ENCODE measurements at regions not wholly inside any gene's neighbourhood (a gene's known extent, or its start where the extent isn't known, plus 50 kb on each side); places are given as distances from the start of the nearest gene placed in this dataset.

DNA sequence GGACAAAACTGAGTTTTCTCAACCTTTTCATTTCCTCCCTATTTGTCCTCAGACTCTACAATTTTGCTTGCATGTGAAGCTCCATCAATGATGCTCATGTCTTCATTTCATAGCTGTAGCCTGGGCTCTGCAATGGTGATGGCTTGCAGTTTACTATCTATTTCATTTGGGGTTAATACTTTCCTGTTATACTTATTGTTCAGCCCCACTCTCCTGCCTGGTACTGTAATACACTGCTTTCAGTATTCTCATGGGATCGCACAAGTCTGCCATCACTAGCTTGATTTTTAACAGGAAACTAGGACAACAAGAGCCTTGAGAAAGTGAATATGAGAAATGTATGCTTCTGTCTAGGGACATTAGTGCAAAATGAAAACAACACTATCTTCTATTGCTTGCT is 84.2 kb upstream of the SEMA6A start:
- no peak for DNase-seq
- Mint-ChIP-seq H3K4me3 (no peak overlapping the region), H3K27ac (no peak overlapping the region), H3K27me3 (peaks cover 2% of the 10 kb centered on the region), H3K36me3 (ENCODE audit: low read depth) (no peaks in the 10 kb centered on the region), H3K9me3 (no peaks in the 10 kb centered on the region), H3K4me1 (no peaks in the 10 kb centered on the region)
- intact Hi-C loops (cut with micrococcal nuclease), result no loop called here

DNA sequence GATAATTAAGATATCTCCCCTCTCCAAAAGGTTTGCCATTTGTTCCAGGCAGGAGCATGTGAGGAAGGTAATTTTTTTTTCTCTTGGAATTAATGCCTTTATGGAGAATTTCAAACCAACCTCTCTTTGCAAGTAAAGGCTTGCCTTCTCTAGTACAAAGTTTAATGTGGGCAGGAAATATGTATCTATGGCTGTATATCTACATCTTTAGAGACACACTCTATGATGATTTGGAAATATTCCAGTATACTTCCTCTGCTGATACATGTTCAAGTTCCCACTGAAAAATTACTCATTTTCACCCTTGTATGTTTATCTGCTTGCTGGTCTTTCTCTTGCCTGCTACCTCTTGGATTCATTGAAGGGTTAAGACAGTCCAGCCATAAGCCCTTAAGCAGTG is 83.5 kb upstream of the SEMA6A start:
- no peak overlapping the region for H3K4me3 Mint-ChIP-seq
- intact Hi-C loops (cut with micrococcal nuclease), result no loop called here
- H3K36me3 Mint-ChIP-seq (ENCODE audit: low read depth), result no peaks in the 10 kb centered on the region
- peaks cover 2% of the 10 kb centered on the region for H3K27me3 Mint-ChIP-seq
- no peaks in the 10 kb centered on the region for H3K9me3 Mint-ChIP-seq
- no peaks in the 10 kb centered on the region for H3K4me1 Mint-ChIP-seq
- no peak overlapping the region for H3K27ac Mint-ChIP-seq
- DNase-seq, result no peak

DNA sequence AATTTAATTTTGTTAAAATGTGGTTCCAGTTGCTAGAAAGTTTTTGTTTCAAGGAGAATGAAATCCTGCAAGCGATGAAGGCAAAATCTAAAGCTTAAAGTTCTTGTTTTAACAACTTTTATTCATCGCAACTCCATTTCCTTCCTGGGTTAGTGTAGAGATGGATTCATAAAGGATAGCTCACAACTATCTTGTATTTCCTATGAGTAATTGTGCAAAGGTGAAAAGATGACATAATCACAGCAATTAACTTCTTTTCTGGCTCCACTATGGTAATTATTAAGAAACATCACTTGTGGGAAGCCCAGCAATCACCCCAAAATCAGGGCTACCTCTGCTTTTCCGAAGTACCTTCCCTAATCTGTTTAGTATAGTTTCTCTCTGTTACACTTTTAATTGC is 80.8 kb upstream of the SEMA6A start:
- no peaks in the 10 kb centered on the region for H3K9me3 Mint-ChIP-seq
- no peaks in the 10 kb centered on the region for H3K4me1 Mint-ChIP-seq
- H3K27ac Mint-ChIP-seq, result no peak overlapping the region
- H3K4me3 Mint-ChIP-seq, result no peak overlapping the region
- intact Hi-C loops (cut with micrococcal nuclease), result no loop called here
- no peak for DNase-seq
- no peaks in the 10 kb centered on the region for H3K36me3 Mint-ChIP-seq (ENCODE audit: low read depth)
- peaks cover 5% of the 10 kb centered on the region for H3K27me3 Mint-ChIP-seq

DNA sequence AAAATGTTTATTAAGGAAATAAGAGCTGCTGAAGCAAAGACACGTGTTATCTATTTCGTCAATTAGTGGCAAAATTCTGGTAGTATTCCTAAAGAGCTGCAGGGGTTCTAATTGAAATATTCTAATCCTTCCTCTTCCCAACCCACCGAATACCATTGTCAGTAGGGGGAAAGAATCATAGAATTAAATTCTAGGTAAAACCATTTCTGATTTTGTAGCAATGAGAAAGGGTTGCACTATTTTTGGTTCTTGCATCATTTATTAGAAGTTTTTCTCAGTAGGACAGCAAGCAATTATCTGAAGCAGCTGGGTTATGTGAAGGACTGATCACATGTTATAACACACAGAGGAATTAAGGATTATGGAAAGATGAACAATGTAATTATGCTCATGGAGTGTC is 80.3 kb upstream of the SEMA6A start:
- Mint-ChIP-seq H3K4me1 (no peaks in the 10 kb centered on the region), H3K27me3 (peaks cover 5% of the 10 kb centered on the region), H3K9me3 (no peaks in the 10 kb centered on the region), H3K27ac (no peak overlapping the region), H3K36me3 (ENCODE audit: low read depth) (no peaks in the 10 kb centered on the region), H3K4me3 (no peak overlapping the region)
- no peak for DNase-seq
- intact Hi-C loops (cut with micrococcal nuclease), result no loop called here

DNA sequence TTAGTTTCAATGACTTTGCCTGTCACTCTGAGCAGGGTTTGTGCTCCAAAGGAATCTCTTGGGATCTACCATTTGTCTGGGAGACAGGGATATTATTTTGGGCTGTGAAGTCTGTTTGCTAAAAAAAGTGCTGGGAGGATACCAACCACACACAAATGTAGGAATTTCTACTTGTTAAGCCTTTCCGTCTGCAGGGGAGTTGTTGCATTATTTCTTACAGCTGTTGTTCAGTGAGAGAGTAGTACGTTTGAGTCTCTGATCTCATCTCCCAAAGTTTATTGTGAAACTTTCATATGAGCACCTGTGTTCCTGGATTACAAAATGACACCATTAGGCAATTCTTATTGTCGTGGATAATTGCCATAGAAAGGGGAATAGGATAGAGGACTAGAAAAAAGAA is 78.3 kb upstream of the SEMA6A start:
- Mint-ChIP-seq H3K4me3 (no peak overlapping the region), H3K27ac (no peak overlapping the region), H3K27me3 (peaks cover 5% of the 10 kb centered on the region), H3K9me3 (no peaks in the 10 kb centered on the region), H3K36me3 (ENCODE audit: low read depth) (no peaks in the 10 kb centered on the region), H3K4me1 (no peaks in the 10 kb centered on the region)
- intact Hi-C loops (cut with micrococcal nuclease), result no loop called here
- DNase-seq, result no peak

DNA sequence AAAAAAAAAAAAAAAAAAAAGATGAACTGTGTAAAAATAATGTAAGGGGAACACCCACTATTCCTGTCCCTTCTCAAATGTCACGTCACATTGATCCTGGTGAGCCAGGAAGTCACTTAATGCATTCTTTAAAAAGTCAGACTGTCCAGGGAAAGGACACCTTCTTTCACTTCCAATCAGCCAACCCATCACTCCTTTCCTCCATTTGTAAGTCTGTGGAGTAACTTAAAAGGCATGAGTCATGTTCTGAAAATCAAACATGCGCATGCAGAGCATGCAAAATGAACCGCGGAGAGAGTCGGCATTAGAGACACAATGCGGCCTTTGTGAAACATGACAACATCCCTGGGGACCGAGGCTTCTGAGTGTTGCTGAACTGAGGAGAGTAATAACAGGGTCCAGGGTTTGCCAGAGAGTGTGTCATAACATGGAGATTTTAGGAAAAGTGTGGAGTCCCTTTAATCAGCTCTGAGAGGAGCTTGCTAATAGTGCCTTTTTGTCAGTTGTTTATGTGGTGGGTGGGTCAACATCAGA is 77.6 kb upstream of the SEMA6A start:
- no peak for DNase-seq
- Mint-ChIP-seq H3K4me1 (no peaks in the 10 kb centered on the region), H3K27ac (no peak overlapping the region), H3K27me3 (peaks cover 5% of the 10 kb centered on the region), H3K9me3 (no peaks in the 10 kb centered on the region), H3K4me3 (no peak overlapping the region), H3K36me3 (ENCODE audit: low read depth) (no peaks in the 10 kb centered on the region)
- intact Hi-C loops (cut with micrococcal nuclease), result no loop called here

DNA sequence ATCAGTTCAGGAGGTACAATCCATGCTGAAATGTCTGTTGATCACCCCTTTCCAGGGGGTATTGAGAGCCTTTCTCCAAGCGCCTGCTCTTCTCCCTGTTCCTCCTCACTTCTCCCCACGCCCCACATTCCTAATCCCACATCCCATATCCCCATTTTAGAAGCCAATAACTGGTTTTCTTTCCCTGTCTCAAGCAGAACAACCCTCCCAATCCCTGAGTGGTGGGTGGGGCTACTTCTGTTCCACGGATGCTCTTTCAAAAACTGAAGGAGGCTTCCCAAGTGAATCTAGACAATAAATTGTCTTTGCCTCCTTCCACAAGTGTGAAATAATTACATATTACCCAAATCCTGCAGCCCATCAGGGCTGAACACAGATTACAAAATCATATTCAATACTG is 77.0 kb upstream of the SEMA6A start:
- H3K4me1 Mint-ChIP-seq, result no peaks in the 10 kb centered on the region
- intact Hi-C loops (cut with micrococcal nuclease), result no loop called here

DNA sequence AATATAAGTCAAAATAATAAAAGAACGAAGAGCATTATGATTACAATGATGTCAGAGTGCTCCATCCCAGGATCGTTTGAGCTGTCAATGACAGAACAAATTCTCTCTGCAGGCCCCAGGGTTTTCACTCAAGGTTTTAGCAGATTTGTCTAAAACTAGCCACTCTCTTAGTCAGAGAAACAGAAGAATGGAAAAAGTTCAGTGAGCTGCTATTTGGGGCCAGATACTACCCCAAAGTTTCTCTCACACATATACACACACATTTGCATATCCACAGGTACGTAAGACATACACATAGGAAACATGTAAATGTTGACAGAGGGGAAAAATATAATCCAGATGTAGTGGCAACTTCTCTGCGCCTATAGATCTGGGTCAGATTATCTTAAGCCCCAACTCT is 76.3 kb upstream of the SEMA6A start:
- Mint-ChIP-seq H3K27me3 (peaks cover 2% of the 10 kb centered on the region), H3K9me3 (no peaks in the 10 kb centered on the region), H3K4me1 (no peaks in the 10 kb centered on the region), H3K27ac (no peak overlapping the region), H3K4me3 (no peak overlapping the region), H3K36me3 (ENCODE audit: low read depth) (no peaks in the 10 kb centered on the region)
- no peak for DNase-seq
- intact Hi-C loops (cut with micrococcal nuclease), result no loop called here

More for the DNA sequence above, 77.0 kb upstream of the SEMA6A start:
- no peak for DNase-seq
- no peak overlapping the region for H3K4me3 Mint-ChIP-seq
- H3K9me3 Mint-ChIP-seq, result no peaks in the 10 kb centered on the region
- H3K27me3 Mint-ChIP-seq, result peaks cover 2% of the 10 kb centered on the region
- no peaks in the 10 kb centered on the region for H3K36me3 Mint-ChIP-seq (ENCODE audit: low read depth)
- H3K27ac Mint-ChIP-seq, result no peak overlapping the region

DNA sequence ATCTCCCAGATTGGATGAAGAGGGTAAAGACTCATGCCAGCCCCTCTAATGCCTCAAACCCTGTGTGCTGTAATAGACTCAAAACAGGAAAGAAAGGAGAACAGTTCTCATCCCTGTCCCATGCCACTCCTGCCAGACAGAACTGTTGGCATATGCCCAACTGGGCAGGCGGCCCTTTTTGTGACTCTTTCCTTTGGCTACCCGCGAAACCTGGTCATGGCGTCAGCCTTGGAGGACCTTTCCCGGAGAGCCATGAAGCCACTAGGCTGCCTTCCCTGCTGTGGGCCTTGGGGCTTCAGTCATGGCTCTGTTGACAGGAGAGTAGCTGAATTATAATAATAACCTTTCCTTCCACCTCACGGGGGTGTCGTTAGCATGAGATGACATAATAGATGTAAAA is 75.9 kb upstream of the SEMA6A start:
- intact Hi-C loops (cut with micrococcal nuclease), result no loop called here
- no peak overlapping the region for H3K4me3 Mint-ChIP-seq
- H3K9me3 Mint-ChIP-seq, result no peaks in the 10 kb centered on the region
- H3K27me3 Mint-ChIP-seq, result peaks cover 2% of the 10 kb centered on the region
- H3K36me3 Mint-ChIP-seq (ENCODE audit: low read depth), result no peaks in the 10 kb centered on the region
- DNase-seq, result no peak
- H3K4me1 Mint-ChIP-seq, result no peaks in the 10 kb centered on the region
- no peak overlapping the region for H3K27ac Mint-ChIP-seq

DNA sequence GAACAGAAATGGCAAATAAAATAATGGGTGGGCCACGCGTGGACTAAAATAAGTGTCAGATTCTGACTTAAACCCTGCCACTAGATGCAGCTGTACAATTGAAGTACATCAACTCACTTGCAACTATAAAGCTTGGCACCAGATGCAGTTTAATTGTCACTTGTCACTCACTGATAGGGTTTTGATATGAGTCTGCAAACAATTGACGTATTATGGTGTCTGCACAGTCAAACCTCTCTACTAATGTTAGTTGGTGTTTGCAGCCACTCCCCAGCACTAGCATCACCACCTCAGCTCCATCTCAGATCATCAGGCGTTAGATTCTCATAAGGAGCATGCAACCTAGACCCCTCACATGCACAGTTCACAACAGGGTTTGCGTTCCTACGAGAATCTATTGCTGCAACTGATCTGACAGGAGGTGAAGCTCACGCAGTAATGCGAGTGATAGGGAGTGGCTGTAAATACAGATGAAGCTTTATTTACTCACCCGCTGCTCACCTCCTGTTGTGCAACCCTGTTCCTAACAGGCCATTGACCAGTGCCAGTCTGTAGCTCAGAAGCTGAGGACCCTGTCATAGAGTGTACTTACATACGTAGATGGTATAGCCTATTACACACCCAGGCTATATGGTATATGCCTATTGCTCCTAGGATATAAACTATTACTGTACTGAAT is 72.1 kb upstream of the SEMA6A start:
- no peak for DNase-seq
- H3K27ac Mint-ChIP-seq, result no peak overlapping the region
- H3K4me3 Mint-ChIP-seq, result no peak overlapping the region
- H3K9me3 Mint-ChIP-seq, result no peaks in the 10 kb centered on the region
- no peaks in the 10 kb centered on the region for H3K4me1 Mint-ChIP-seq
- H3K27me3 Mint-ChIP-seq, result no peaks in the 10 kb centered on the region
- no peaks in the 10 kb centered on the region for H3K36me3 Mint-ChIP-seq (ENCODE audit: low read depth)
- intact Hi-C loops (cut with micrococcal nuclease), result no loop called here

DNA sequence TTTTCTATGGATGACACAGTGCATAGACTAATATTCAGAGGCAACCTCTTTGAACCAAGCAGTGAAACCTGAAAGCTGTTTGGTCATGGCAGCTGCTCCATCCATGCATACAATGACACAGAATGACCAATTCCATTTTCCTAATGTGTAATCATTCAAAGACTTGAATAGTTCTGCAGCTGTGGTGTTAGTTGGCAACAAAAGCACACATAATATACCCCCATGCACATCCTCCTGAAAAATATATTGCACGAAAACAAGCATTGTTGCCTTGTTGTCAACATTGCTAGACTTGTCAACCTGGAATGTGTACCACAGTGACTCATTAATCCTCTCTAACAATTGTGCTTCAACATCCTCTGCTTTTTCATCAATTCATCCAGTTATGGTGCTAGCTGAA is 71.0 kb upstream of the SEMA6A start:
- Mint-ChIP-seq H3K4me3 (no peak overlapping the region), H3K36me3 (ENCODE audit: low read depth) (no peaks in the 10 kb centered on the region), H3K27me3 (no peaks in the 10 kb centered on the region), H3K4me1 (no peaks in the 10 kb centered on the region), H3K27ac (no peak overlapping the region), H3K9me3 (no peaks in the 10 kb centered on the region)
- no peak for DNase-seq
- intact Hi-C loops (cut with micrococcal nuclease), result no loop called here

DNA sequence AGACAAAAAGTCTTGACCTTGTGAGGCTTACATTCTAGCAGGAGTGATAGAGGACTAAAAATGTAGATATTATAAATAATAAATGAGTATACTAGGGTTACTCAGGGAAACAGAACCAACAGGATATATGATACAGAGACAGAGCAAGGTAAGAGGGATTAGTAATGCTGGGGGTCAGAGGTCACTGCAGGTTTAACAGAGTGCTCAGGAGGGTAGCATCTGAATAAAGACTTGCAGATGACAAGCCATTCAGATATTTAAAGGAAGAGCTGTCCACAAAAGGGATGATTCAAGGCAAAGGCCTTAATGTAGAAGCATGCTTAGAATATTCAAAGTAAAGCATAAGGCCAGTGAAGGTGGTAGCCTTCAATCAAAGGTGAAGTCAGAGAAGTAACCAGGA is 65.6 kb upstream of the SEMA6A start:
- H3K27me3 Mint-ChIP-seq, result no peaks in the 10 kb centered on the region
- no peak overlapping the region for H3K4me3 Mint-ChIP-seq
- H3K36me3 Mint-ChIP-seq (ENCODE audit: low read depth), result no peaks in the 10 kb centered on the region
- no peaks in the 10 kb centered on the region for H3K4me1 Mint-ChIP-seq
- no peaks in the 10 kb centered on the region for H3K9me3 Mint-ChIP-seq
- intact Hi-C loops (cut with micrococcal nuclease), result no loop called here
- no peak overlapping the region for H3K27ac Mint-ChIP-seq
- DNase-seq, result no peak

DNA sequence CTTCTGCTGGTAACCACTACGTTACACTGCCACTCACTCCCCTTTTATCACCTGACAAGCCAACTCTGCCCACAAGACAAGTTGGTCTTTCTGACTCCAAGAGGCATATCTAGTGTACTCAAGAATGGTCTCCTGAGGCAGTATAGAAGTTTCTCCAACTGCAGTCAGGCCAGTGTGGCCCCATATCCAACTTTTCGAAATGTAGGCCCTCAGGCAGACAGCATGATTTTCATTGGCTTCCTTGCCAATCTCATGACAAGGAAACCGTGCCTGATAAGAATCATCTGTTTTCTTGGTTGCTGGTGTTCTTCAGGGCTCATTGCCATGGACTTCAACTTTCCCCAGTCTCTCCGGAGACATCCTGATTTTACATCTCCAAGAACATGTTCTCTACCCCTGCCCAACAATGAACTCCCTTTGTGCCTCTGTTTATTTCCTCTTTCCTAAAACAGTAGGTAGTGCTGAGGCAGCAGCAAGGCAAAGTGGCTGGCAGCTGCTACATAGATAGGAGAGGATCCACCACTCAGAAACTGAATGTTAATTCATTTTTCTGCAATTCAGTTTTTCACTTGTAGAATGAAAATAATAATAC is 62.6 kb upstream of the SEMA6A start:
- no peaks in the 10 kb centered on the region for H3K36me3 Mint-ChIP-seq (ENCODE audit: low read depth)
- intact Hi-C loops (cut with micrococcal nuclease), result no loop called here
- no peak for DNase-seq
- H3K4me1 Mint-ChIP-seq, result no peaks in the 10 kb centered on the region
- H3K9me3 Mint-ChIP-seq, result no peaks in the 10 kb centered on the region
- H3K27me3 Mint-ChIP-seq, result no peaks in the 10 kb centered on the region
- no peak overlapping the region for H3K4me3 Mint-ChIP-seq
- no peak overlapping the region for H3K27ac Mint-ChIP-seq

DNA sequence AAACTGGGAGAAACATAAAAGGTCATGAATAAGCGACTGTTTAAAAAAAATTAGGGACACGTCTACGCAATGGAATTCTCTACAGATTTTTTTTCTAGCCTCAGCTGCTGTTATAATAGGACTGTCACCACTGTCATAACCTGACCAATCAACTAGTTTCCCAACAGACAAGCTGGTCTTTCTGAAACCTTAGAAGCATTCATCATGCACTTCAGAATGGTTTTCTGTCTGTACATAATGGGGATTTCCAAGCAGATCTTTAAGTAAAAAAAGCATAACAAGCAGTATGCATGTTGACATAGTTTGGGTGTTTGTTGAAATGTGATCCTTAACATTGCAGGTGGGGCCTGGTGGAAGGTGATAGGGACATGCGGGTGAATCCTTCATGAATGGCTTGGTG is 58.3 kb upstream of the SEMA6A start:
- no peaks in the 10 kb centered on the region for H3K4me1 Mint-ChIP-seq
- no peaks in the 10 kb centered on the region for H3K27me3 Mint-ChIP-seq
- H3K27ac Mint-ChIP-seq, result no peak overlapping the region
- intact Hi-C loops (cut with micrococcal nuclease), result no loop called here
- H3K36me3 Mint-ChIP-seq (ENCODE audit: low read depth), result no peaks in the 10 kb centered on the region
- H3K9me3 Mint-ChIP-seq, result no peaks in the 10 kb centered on the region
- no peak overlapping the region for H3K4me3 Mint-ChIP-seq
- no peak for DNase-seq

DNA sequence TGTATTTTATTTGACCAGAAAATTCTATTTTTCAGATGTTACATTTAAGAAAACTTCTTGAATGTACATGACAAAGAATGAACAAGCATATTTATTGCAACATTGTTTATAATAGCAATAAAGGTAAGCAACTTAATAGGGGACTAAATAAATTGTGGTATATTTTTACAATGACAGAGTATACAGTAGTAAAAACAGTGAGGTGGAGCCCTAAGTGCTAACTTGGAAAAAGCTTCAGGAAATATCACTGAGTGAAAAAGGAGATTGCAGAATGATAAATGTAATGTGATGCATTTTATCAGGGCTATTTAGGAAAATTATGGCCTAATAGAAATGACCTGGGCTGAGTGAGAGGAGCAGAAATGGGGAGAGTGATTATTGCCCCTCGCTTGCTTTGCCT is 56.5 kb upstream of the SEMA6A start:
- Mint-ChIP-seq H3K27me3 (no peaks in the 10 kb centered on the region), H3K4me1 (no peaks in the 10 kb centered on the region), H3K9me3 (no peaks in the 10 kb centered on the region), H3K27ac (no peak overlapping the region), H3K4me3 (no peak overlapping the region), H3K36me3 (ENCODE audit: low read depth) (no peaks in the 10 kb centered on the region)
- intact Hi-C loops (cut with micrococcal nuclease), result no loop called here
- DNase-seq, result no peak

Data from activated CD4-positive, alpha-beta T cell treated with anti-CD3 and anti-CD28 coated beads, Interleukin-2, amount 10 ng/mL, durations not matched to agents 24 days and 14 days (primary cell).